IMR-90 (cell line): ENCODE measurements at regions not wholly inside any gene's neighbourhood (a gene's known extent, or its start where the extent isn't known, plus 50 kb on each side); places are given as distances from the start of the nearest gene placed in this dataset.

ENCODE experiments used
- POLR2A ChIP-seq: IDR thresholded peaks from 2 replicates; pipeline ENCODE4 v1.6.1; 2012; ENCODE audit warnings: mild to moderate bottlenecking, low read depth, low read length
- RAD21 ChIP-seq: IDR thresholded peaks from 2 replicates; pipeline ENCODE4 v1.6.1; 2012; ENCODE audit warnings: low read length, improper control_type of control experiment

DNA sequence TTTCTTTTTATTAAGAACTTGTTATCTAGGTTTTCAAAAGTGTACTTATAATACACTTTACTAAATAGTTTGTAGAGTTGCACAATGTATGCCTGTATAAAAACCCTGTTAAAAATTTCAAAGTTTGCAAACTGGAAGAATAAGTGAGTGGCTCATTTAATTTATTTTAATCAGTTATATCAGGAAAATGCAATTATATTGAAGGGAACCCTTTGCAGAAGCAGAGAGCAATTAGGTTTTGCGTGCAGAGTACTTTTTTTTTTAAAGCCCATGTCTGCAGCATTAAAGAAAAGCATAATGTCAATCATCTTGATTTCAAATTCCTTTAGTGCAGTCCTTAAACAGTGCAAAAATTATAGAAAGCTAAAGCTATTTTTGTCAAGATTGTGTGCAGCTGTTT is 271.3 kb upstream of the LDB2 start:
- no peak for TF ChIP-seq RAD21
- TF ChIP-seq POLR2A: no peak
